ENCODE measurements at regions not wholly inside any gene's neighbourhood (a gene's known extent, or its start where the extent isn't known, plus 50 kb on each side); places are given as distances from the start of the nearest gene placed in this dataset. TPM values are rescaled to one million over a fixed set of nuclear protein-coding genes. Genes with fewer than 3 reads are reported as not detected.

DNA sequence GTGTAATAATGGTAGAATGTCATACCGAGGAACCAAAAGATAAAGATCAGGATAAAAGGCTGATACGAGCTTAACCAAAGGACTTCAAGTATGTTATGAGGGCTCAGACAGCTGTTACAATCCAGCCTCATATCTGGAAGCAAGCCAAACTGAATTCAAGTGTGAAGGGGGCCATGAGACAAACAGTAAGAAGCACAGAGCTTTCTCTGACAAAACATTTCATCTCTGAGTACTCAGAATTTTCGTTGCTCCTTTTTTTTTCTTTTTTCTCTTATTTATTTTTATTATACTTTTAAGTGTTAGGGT lies 52.9 kb upstream of the CD180 start:
- DNase-seq = peak; percentile 25 to 29
- no peak overlapping the region for H3K27ac ChIP-seq
- no peaks in the 10 kb centered on the region for H3K27me3 ChIP-seq
- WGBS, 2 donors = 29 to 31% methylated on average over 3 of the region's 3 CpGs
- no peak overlapping the region for H3K4me3 ChIP-seq (replicated peaks in 1 of 3)
- H3K36me3 ChIP-seq = no peaks in the 10 kb centered on the region
- TF ChIP-seq CTCF (IDR thresholded peaks at IDR 0.05) (no peak), POLR2A (IDR thresholded peaks at IDR 0.05) (no peak)
- peaks cover 27 to 29% of the 10 kb centered on the region in 2 donors for H3K4me1 ChIP-seq
- H3K9me3 ChIP-seq = no peaks in the 10 kb centered on the region
- intact Hi-C loops (cut with DNase I) = loop anchor here (10.0 kb wide), 1 partner anchor 1005 kb away; no protein-coding TSS in a partner anchor

GRCh38 chr5:67248703-67249589 lies 52.3 kb upstream of the CD180 start:
- Histone ChIP-seq H3K4me1 (peaks cover 31 to 34% of the 10 kb centered on the region in 2 donors), H3K27me3 (no peaks in the 10 kb centered on the region), H3K9me3 (no peaks in the 10 kb centered on the region), H3K36me3 (no peaks in the 10 kb centered on the region), H3K4me3 (replicated peaks in 1 of 3) (no peak overlapping the region), H3K27ac (peak overlapping the region in 1 of 3 donors; percentile 10)
- 52 to 62% methylated on average over 5 of the region's 5 CpGs for WGBS, 2 donors
- no peak for TF ChIP-seq POLR2A (IDR thresholded peaks at IDR 0.05)
- no peak for TF ChIP-seq CTCF (IDR thresholded peaks at IDR 0.05)
- intact Hi-C loops (cut with DNase I) = loop anchor here (10.0 kb wide), 1 partner anchor 1006 kb away; no protein-coding TSS in a partner anchor
- peak; percentile 37 to 49 for DNase-seq

DNA sequence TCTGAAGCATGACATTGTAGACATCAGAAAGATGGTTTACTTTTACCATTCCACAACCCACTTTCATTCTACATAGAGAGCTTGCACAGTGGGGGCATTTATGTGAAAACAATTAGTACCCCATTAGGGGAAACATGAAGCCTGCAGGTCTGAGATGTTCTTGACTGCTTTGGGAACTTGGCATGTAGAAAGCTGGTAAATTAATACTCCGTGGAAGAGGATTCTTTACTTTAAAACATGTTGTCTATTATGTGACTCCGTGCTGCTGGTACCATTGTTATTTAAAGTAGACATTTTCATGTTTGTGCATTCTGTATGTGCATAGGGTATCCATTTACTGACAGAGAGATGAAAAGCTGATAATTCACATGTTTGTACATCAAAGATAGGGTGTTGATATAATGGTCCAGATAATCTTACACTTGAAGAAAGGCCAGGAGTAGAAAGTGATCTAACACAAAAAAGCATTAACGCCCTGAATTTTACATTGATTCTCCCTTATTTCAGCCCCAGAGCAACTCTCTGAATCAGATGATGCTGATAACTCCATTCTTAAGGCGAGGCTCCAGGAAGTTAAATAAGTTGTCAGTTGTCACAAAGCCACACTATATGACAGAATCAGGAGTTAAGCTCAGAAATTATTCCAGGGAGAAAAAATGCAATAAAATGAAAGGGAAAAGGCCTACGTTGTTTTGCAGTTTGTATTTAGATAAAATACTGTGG lies 50.1 kb upstream of the CD180 start:
- H3K27ac ChIP-seq = peak overlapping the region; percentile 34 to 59 (median 47)
- no peaks in the 10 kb centered on the region for H3K27me3 ChIP-seq
- 70 to 79% methylated on average over 5 of the region's 5 CpGs for WGBS, 2 donors
- H3K36me3 ChIP-seq = no peaks in the 10 kb centered on the region
- H3K4me3 ChIP-seq (replicated peaks in 1 of 3) = no peak overlapping the region
- peaks cover 31 to 37% of the 10 kb centered on the region in 2 donors for H3K4me1 ChIP-seq
- TF ChIP-seq CTCF (IDR thresholded peaks at IDR 0.05) (no peak), POLR2A (IDR thresholded peaks at IDR 0.05) (no peak)
- H3K9me3 ChIP-seq = no peaks in the 10 kb centered on the region
- intact Hi-C loops (cut with DNase I) = loop anchor here (10.0 kb wide), 1 partner anchor 1008 kb away; no protein-coding TSS in a partner anchor
- DNase-seq = no peak

Small RNA genes in the stretch of these regions (small RNA-seq; reads per million reads assigned to genes)
- gene AC024581.2 (not detected), gene RNU6-1232P (not detected)
